ENCODE measurements at regions not wholly inside any gene's neighbourhood (a gene's known extent, or its start where the extent isn't known, plus 50 kb on each side); places are given as distances from the start of the nearest gene placed in this dataset.

DNA sequence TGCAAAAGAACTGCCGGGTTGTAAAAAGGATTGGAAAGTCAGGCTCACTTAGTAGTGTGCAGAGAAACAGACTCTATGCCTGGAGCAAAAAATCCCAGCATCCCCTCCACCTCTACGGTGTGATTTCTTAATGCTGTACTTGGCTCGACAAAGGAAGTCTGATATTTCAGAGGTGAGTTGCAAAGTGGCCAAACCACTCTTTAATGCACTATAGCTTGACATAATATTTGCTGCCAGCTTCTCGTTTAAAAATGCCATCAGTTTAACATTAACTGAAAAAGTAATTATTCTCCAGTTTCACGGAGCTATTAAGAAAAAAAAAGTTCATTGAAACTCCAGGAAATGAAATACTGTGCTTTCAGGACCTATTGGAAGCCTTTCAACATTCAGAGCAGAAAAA lies 448.3 kb upstream of the ZFP42 start:
- no peaks in the 10 kb centered on the region for H3K27me3 ChIP-seq (ENCODE audit: control insufficient read depth, extremely low read depth, insufficient read depth, low read length)
- no peak overlapping the region for H3K9ac ChIP-seq (ENCODE audit: control insufficient read depth, extremely low read depth, insufficient read depth, low read length)
- FAIRE-seq (no peak), DNase-seq (ENCODE audit: low read depth, low spot score) (no peak)
- peak overlapping the region; percentile 72 for H2AFZ ChIP-seq (ENCODE audit: control insufficient read depth, low read length)
- no peaks in the 10 kb centered on the region for H3K9me3 ChIP-seq (ENCODE audit: control insufficient read depth, low read depth, low read length)
- no peak for TF ChIP-seq EZH2 (IDR thresholded peaks at IDR 0.05; ENCODE audit: low read length)
- TF ChIP-seq, protein P1, sequence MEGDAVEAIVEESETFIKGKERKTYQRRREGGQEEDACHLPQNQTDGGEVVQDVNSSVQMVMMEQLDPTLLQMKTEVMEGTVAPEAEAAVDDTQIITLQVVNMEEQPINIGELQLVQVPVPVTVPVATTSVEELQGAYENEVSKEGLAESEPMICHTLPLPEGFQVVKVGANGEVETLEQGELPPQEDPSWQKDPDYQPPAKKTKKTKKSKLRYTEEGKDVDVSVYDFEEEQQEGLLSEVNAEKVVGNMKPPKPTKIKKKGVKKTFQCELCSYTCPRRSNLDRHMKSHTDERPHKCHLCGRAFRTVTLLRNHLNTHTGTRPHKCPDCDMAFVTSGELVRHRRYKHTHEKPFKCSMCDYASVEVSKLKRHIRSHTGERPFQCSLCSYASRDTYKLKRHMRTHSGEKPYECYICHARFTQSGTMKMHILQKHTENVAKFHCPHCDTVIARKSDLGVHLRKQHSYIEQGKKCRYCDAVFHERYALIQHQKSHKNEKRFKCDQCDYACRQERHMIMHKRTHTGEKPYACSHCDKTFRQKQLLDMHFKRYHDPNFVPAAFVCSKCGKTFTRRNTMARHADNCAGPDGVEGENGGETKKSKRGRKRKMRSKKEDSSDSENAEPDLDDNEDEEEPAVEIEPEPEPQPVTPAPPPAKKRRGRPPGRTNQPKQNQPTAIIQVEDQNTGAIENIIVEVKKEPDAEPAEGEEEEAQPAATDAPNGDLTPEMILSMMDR (optimal IDR thresholded peaks at IDR 0.05 in 1 of 3, IDR thresholded peaks at IDR 0.05 in 1 of 3, conservative IDR thresholded peaks at IDR 0.05 in 1 of 3; ENCODE audit: extremely low read depth in 1 of 3, insufficient read depth in 2 of 3, low read length in 3 of 3): no peak
- H3K79me2 ChIP-seq (ENCODE audit: control insufficient read depth, insufficient read depth, low read length): no peaks in the 10 kb centered on the region
- H3K4me3 ChIP-seq (ENCODE audit: control insufficient read depth in 2 of 3, extremely low read depth in 1 of 3, insufficient read depth in 2 of 3, low read depth in 1 of 3, low read length in 3 of 3): no peak overlapping the region
- no peak overlapping the region for H3K27ac ChIP-seq (ENCODE audit: control insufficient read depth, insufficient read depth, low read length)
- H3K4me1 ChIP-seq (ENCODE audit: control insufficient read depth, extremely low read depth, insufficient read depth, low read length): peaks cover 7% of the 10 kb centered on the region
- H4K20me1 ChIP-seq (ENCODE audit: control insufficient read depth, extremely low read depth, insufficient read depth, low read length): no peaks in the 10 kb centered on the region
- no peaks in the 10 kb centered on the region for H3K9me1 ChIP-seq (ENCODE audit: control insufficient read depth, extremely low read depth, insufficient read depth, low read length)
- H3K4me2 ChIP-seq (ENCODE audit: control insufficient read depth, extremely low read depth, insufficient read depth, low read depth, low read length): peak overlapping the region; percentile 41
- dilution Hi-C loops (cut with MboI; ENCODE audit: extremely low pct_ligation_motif_present, low sequenced_read_pairs): no loop called here
- H3K36me3 ChIP-seq (ENCODE audit: control insufficient read depth in 2 of 2, extremely low read depth in 1 of 2, insufficient read depth in 2 of 2, low read length in 2 of 2): no peaks in the 10 kb centered on the region

DNA sequence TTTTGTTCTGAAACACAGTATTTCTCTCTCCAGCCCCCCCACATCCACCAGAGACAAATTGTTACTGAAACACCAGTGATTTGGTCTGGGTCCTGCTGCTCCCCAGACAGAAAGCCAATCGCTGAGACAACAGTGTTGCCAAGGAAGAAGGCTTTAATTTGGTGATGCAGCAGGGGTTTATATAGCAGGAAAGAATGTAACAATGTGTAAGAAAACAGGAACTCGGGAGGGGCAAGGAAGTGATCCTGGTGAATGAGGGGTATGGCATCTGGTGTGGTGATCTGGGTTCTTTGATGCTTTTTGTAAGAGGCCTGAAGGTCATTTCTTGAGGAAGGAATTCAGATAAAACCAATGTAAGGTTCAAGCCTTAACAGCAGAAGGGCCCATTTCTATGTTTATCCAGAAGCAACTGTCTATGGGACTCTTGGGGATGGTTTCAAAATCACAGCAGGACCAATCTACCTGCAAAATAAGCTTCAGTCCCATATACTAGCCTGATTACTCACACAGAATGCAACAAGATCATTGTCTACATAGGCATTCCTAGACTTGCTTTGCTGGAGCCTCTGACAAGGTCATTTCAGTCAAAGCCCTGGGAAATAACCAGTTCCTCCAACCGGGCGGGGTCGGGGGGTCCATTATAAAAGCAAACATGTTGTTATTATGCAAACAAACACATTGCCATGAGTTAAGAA lies 445.2 kb upstream of the ZFP42 start:
- no peaks in the 10 kb centered on the region for H3K9me3 ChIP-seq (ENCODE audit: control insufficient read depth, low read depth, low read length)
- no peaks in the 10 kb centered on the region for H3K36me3 ChIP-seq (ENCODE audit: control insufficient read depth in 2 of 2, extremely low read depth in 1 of 2, insufficient read depth in 2 of 2, low read length in 2 of 2)
- peaks cover 7% of the 10 kb centered on the region for H3K4me1 ChIP-seq (ENCODE audit: control insufficient read depth, extremely low read depth, insufficient read depth, low read length)
- H2AFZ ChIP-seq (ENCODE audit: control insufficient read depth, low read length): peak overlapping the region; percentile 52
- DNase-seq (ENCODE audit: low read depth, low spot score): peak; percentile 9
- no peak overlapping the region for H3K9ac ChIP-seq (ENCODE audit: control insufficient read depth, extremely low read depth, insufficient read depth, low read length)
- dilution Hi-C loops (cut with MboI; ENCODE audit: extremely low pct_ligation_motif_present, low sequenced_read_pairs): no loop called here
- FAIRE-seq: peak; percentile 78
- no peak overlapping the region for H3K4me2 ChIP-seq (ENCODE audit: control insufficient read depth, extremely low read depth, insufficient read depth, low read depth, low read length)
- no peaks in the 10 kb centered on the region for H3K79me2 ChIP-seq (ENCODE audit: control insufficient read depth, insufficient read depth, low read length)
- H3K27ac ChIP-seq (ENCODE audit: control insufficient read depth, insufficient read depth, low read length): no peak overlapping the region
- no peaks in the 10 kb centered on the region for H3K9me1 ChIP-seq (ENCODE audit: control insufficient read depth, extremely low read depth, insufficient read depth, low read length)
- H3K4me3 ChIP-seq (ENCODE audit: control insufficient read depth in 2 of 3, extremely low read depth in 1 of 3, insufficient read depth in 2 of 3, low read depth in 1 of 3, low read length in 3 of 3): no peak overlapping the region
- TF ChIP-seq, protein P1 (optimal IDR thresholded peaks at IDR 0.05 in 1 of 3, IDR thresholded peaks at IDR 0.05 in 1 of 3, conservative IDR thresholded peaks at IDR 0.05 in 1 of 3; ENCODE audit: extremely low read depth in 1 of 3, insufficient read depth in 2 of 3, low read length in 3 of 3): no peak
- TF ChIP-seq EZH2 (IDR thresholded peaks at IDR 0.05; ENCODE audit: low read length): no peak
- no peaks in the 10 kb centered on the region for H3K27me3 ChIP-seq (ENCODE audit: control insufficient read depth, extremely low read depth, insufficient read depth, low read length)
- H4K20me1 ChIP-seq (ENCODE audit: control insufficient read depth, extremely low read depth, insufficient read depth, low read length): no peaks in the 10 kb centered on the region
